HG02981 (cell line): ENCODE measurements at regions not wholly inside any gene's neighbourhood (a gene's known extent, or its start where the extent isn't known, plus 50 kb on each side); places are given as distances from the start of the nearest gene placed in this dataset.
"Not testable (repeated sequence)": the region's sequence is repeated elsewhere in the genome, so short reads cannot be mapped to it uniquely, and the experiment has no call there.

Source experiments
- ATAC-seq: cut with Tn5 transposase; IDR thresholded peaks from one replicate; pipeline ENCODE4 v1.9.1; 2021; ENCODE audit warnings: mild to moderate bottlenecking, moderate library complexity; ENCODE audit not compliant: unreplicated experiment

GRCh38 chr6:144572541-144572940, 287.4 kb downstream of the UTRN start:
- not testable (repeated sequence) for ATAC-seq

GRCh38 chr6:144574796-144575195, 289.7 kb downstream of the UTRN start:
- no peak for ATAC-seq

- no peak for ATAC-seq
Observed at GRCh38 chr6:144575327-144575726, 290.2 kb downstream of the UTRN start.

GRCh38 chr6:144576871-144577270, 291.7 kb downstream of the UTRN start:
- no peak for ATAC-seq

GRCh38 chr6:144578385-144579350, 293.5 kb downstream of the UTRN start:
- no peak for ATAC-seq

GRCh38 chr6:144580039-144580438, 294.9 kb downstream of the UTRN start:
- ATAC-seq, result no peak

- no peak for ATAC-seq
Observed at GRCh38 chr6:144580771-144581170, 295.6 kb downstream of the UTRN start.

- no peak for ATAC-seq
Observed at GRCh38 chr6:144581812-144582537, 296.8 kb downstream of the UTRN start.

- peak; percentile 90 for ATAC-seq
Observed at GRCh38 chr6:144582939-144583613, 297.9 kb downstream of the UTRN start.

GRCh38 chr6:144583614-144583954, 298.4 kb downstream of the UTRN start:
- ATAC-seq, result no peak

- no peak for ATAC-seq
Observed at GRCh38 chr6:144585217-144585814, 300.2 kb downstream of the UTRN start.

GRCh38 chr6:144586986-144587385, 301.9 kb downstream of the UTRN start:
- ATAC-seq, result peak; percentile 27

- ATAC-seq, result peak; percentile 79
Observed at GRCh38 chr6:144588697-144589325, 303.7 kb downstream of the UTRN start.

GRCh38 chr6:144590532-144590931, 305.4 kb downstream of the UTRN start:
- ATAC-seq, result no peak

- ATAC-seq, result no peak
Observed at GRCh38 chr6:144593392-144593791, 308.3 kb downstream of the UTRN start.

- ATAC-seq, result no peak
Observed at GRCh38 chr6:144594585-144594984, 309.4 kb downstream of the UTRN start.

- no peak for ATAC-seq
Observed at GRCh38 chr6:144595266-144595665, 310.1 kb downstream of the UTRN start.

- no peak for ATAC-seq
Observed at GRCh38 chr6:144597511-144597910, 312.4 kb downstream of the UTRN start.

GRCh38 chr6:144599615-144600014, 314.5 kb downstream of the UTRN start:
- no peak for ATAC-seq

GRCh38 chr6:144601221-144601620, 316.1 kb downstream of the UTRN start:
- ATAC-seq, result no peak
